CD4-positive, alpha-beta T cell treated with Interleukin-6 for 4 hours (primary cell): ENCODE measurements at regions not wholly inside any gene's neighbourhood (a gene's known extent, or its start where the extent isn't known, plus 50 kb on each side); places are given as distances from the start of the nearest gene placed in this dataset.
"Not testable (repeated sequence)": the region's sequence is repeated elsewhere in the genome, so short reads cannot be mapped to it uniquely, and the experiment has no call there.

ENCODE experiments used
- DNase-seq: peaks from one replicate; pipeline ENCODE4 v3.0.0-alpha.2; 2020; ENCODE audit warnings: mixed read lengths

DNA sequence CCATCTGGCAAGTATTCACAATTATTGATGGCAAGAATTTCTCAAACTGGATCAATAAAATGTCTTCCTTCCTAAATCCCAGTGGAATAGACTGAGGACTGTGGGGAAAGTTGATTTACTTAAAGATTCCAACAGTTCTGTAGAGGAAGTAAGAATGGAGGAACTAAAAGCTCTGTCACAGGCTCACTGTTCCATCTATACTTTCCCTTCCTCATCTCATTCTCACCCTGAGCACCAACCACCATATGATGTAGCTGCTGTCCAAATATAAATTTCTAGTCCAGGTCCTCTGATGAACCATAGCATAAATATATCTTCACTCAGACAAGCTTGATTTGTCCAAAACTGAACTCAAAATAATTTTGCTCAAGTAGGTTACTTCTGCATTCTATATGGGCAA, 786.9 kb downstream of the TTLL7 start:
- DNase-seq = not testable (repeated sequence)

GRCh38 chr1:83208540-83208939, 790.4 kb downstream of the TTLL7 start:
- DNase-seq = not testable (repeated sequence)

- not testable (repeated sequence) for DNase-seq
Measured at GRCh38 chr1:83194610-83195009, 804.3 kb downstream of the TTLL7 start.

DNA sequence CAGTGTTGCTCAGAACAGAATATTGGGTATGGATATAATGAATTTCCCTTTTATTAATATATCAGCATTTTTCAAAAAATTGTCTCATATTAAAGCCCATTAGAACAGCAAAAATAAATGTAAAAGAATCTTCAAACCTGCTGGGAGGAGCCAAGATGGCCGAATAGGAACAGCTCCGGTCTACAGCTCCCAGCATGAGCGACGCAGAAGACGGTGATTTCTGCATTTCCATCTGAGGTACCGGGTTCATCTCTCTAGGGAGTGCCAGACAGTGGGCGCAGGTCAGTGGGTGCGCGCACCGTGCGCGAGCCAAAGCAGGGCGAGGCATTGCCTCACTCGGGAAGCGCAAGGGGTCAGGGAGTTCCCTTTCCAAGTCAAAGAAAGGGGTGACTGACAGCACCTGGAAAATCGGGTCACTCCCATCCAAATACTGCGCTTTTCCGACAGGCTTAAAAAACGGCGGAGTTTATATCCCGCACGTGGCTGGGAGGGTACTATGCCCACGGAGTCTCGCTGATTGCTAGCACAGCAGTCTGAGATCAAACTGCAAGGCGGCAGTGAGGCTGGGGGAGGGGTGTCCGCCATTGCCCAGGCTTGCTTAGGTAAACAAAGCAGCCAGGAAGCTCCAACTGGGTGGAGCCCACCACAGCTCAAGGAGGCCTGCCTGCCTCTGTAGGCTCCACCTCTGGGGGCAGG, 816.8 kb downstream of the TTLL7 start:
- not testable (repeated sequence) for DNase-seq

GRCh38 chr1:83180621-83181020, 818.3 kb downstream of the TTLL7 start:
- DNase-seq = not testable (repeated sequence)

GRCh38 chr1:83167634-83168033, 831.3 kb downstream of the TTLL7 start:
- not testable (repeated sequence) for DNase-seq

DNA sequence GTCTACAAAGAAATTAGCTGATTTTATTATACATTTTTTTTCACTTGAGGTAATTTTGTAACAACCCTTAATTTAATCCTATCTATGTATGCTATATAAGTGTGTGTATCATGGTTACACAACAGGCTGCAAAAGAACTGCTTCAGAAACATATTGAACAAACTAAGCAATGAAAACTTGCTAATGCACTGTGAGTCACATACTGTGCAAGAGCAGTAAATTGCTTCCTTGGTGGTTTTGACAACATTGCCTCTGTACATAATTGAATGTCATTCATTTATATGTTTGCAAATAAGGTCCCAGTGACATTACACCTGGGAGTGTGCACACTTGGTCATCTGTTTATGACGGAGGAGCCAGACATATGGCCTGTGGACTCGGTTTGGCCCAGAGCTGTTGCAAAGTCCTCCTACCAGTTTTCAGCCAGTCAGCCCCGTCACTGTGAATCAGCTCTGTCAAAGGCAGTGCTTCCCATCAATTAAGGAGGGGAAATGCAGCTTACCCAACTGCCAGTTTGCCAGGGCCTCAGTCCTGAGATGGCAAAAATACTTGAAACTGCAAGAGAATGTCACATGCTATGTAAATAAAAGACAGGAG, 835.0 kb downstream of the TTLL7 start:
- DNase-seq = not testable (repeated sequence)

DNA sequence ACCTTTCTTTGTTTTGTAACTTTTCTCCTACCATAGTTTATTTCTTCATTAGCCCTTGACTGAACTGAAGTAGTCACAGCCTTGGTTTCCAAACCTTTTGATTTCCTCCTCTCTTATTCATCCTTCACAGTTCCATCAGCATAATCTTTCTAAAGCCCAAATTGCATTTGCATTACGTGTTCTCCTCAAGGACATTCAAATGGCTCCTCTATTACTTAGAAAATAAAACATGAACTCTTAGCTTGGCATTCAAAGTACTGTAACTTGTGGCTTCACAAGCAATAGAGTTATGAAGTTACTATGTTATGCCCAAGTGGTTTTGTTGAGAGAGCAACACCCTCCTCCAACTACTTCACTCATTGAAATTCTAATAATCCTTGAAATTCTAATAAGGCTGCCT, 840.0 kb downstream of the TTLL7 start:
- not testable (repeated sequence) for DNase-seq

DNA sequence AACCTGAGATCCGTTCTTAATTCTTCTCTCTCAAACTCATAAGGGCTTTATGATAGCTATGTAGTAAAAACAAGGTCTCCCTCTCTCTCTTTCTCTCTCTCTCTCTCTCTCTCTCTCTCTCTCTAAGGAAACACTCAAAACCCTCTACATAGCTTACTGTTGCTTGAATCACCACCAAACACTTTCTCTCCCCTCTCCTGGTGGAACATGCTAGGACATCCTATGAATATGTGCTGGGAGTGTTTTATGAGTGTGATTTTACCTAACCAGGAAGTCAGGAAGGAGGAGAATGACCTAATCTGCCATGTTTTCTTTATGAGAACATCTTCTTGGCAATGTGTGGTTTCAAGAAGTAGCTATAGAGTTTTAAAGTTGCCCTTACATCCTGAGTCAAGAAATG, 844.6 kb downstream of the TTLL7 start:
- not testable (repeated sequence) for DNase-seq

- DNase-seq = not testable (repeated sequence)
Measured at GRCh38 chr1:83151167-83151898, 847.6 kb downstream of the TTLL7 start.

DNA sequence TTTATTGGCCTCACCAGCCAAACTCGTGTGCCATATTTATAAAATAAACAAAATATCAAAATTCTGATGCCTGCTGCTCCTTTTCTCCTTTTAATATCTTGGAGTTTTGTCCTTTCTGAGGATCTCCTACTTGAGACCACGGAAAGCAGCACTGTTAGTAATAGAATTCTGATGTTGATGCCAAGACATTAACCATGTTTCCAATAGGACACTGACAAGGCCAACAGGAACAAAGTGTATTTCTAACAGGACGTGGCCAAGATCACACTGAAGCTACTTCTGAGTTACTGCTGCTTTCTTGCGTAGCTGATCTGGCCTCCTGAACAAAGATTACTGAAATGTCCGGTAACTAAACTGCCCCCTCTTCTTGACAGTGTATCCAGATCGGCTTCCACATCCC, 848.5 kb downstream of the TTLL7 start:
- DNase-seq = not testable (repeated sequence)

GRCh38 chr1:83145820-83146219, 853.1 kb downstream of the TTLL7 start:
- DNase-seq = not testable (repeated sequence)

DNA sequence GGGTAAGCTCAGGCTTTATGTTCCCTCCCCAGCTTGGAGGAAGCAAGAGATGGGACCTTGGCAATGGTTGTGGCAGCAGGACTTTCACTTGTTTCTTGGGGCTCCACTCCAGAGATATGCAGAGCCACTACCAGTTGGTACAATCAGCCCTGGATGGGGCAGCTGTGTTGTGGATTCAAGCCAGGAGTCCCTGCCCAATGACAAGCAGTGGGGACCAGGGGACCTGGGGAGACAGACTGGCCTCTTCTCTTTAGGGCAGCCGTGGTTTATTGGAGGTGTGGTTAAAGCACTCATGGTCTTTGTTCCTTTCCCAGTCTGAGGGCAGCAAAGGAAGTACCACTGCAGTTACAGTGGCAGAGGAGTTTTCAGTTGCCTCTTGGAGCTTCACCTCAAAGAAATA, 856.1 kb downstream of the TTLL7 start:
- DNase-seq = not testable (repeated sequence)

DNA sequence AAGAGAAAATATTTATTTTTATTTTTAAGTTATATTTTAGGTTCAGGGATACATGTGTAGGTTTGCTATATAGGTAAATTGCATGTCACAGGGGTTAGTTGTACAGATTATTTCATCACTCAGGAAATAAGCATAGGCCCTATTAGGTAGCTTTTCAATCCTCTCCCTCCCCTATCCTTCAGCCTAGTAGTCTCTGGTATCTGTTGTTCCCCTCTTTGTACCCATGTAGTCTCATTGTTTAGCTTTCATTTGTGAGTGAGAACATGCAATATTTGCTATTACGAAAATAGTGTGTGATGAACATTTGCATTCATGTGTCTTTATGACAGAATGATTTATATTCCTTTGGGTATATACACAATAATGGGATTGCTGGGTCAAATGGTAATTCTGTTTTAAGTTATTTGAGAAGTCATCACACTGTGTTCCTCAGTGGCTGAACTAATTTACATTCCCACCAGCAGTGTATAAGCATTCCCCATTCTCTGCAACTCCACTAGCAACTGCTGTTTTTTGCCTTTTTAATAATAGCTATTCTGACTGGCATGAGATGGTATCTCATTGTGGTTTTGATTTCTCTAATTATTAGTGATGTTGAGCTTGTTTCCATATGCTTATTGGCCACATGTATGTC, 863.3 kb downstream of the TTLL7 start:
- not testable (repeated sequence) for DNase-seq

- not testable (repeated sequence) for DNase-seq
Measured at GRCh38 chr1:83134322-83135014, 864.5 kb downstream of the TTLL7 start.

DNA sequence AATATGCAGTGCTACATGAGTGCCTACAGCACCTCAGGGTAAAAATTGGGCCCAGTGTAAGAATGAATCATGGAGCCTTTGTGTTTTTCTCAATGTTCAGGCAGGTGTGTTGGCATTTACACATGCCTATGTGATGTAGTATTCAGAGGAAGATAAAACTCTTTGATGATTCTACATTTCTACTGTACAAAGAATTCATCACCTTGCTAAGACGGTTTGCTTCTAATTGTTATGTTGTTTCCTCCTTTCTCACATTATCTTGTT, 867.3 kb downstream of the TTLL7 start:
- DNase-seq = no peak

DNA sequence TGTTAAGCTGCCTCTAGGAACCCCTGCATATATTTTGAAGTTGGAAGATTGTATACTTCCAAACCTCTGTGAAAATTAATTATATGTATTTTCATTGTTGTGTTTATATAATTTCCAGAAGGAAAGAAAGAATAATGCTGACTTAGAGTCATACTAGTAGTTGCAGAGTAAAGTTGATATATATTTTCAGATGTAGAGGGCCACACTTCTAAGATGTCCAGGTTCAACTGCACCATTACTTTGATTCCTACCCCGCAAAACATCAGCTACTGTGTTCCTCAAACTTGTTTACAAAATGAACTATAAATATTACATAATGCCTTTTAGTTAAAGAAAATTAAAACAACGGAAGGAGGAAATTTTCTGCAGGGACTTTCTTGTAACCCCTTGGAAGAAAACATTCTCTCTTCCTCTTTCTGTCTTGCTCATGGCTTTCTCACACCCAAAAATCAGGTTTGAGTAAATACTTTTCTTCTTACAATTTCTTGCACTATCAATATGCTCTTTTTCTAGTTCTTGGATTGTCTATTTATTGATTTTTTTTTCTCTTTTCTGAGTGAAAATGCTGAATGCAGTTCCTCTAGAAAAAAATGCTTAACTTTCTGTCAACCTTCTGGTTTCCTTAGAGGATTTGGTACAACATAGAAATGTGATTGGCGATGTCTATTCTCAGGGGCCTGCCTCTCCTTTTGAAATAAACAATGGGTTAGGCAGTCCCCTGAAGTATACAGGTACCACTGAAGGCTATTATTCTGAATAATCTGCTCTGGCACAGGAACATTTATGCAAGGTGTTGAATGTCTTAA, 867.8 kb downstream of the TTLL7 start:
- DNase-seq = no peak

- DNase-seq = no peak
Measured at GRCh38 chr1:83129107-83129506, 869.8 kb downstream of the TTLL7 start.

GRCh38 chr1:83125456-83125855, 873.5 kb downstream of the TTLL7 start:
- no peak for DNase-seq

DNA sequence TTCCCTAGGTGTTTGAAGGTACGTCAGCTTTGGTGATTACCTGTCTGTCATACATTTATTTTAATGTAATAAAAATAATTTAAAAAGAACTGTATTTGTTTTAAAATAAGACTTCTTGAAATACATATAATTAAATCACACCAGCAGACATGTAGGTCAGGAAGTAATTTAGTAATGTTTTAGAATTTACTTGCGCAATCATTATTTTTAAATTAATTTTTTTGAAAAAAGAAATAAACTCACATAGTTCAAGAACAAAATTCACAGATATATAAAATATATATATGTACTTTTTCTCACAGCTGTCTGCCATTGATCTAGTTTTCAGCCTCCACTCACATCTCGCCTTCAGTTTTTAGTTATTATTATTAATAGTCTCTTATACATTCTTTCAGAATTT, 875.9 kb downstream of the TTLL7 start:
- DNase-seq = no peak

DNA sequence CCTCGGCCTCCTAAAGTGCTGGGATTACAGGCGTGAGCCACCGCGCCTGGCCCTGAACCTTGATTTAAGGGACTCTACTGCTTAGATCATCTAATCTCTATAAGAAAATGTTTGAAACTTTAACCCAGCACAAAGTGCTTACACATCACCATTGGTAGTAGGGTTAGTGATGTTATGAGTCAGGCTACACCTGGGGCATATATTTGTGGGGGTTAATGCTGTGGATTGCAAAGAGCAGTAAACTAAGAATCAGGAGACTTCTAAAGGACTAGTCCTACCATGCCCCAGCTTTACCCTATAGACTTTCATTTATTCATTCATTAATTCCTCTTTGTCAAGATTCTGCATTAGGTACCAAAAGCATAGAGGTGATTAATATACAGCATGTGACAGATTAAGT, 880.5 kb downstream of the TTLL7 start:
- no peak for DNase-seq

- DNase-seq = not testable (repeated sequence)
Measured at GRCh38 chr1:83117030-83117429, 881.9 kb downstream of the TTLL7 start.
